ENCODE measurements at regions not wholly inside any gene's neighbourhood (a gene's known extent, or its start where the extent isn't known, plus 50 kb on each side); places are given as distances from the start of the nearest gene placed in this dataset.
A peak's percentile ranks its signal among the peaks of the same experiment; 100 is the strongest.

GRCh38 chrX:23271026-23271425 is 63.6 kb upstream of the PTCHD1 start:
- Histone ChIP-seq H3K4me3 (ENCODE audit: control insufficient read depth in 2 of 3, extremely low read depth in 1 of 3, insufficient read depth in 2 of 3, low read depth in 1 of 3, low read length in 3 of 3) (no peak overlapping the region), H3K36me3 (ENCODE audit: control insufficient read depth in 2 of 2, extremely low read depth in 1 of 2, insufficient read depth in 2 of 2, low read length in 2 of 2) (no peaks in the 10 kb centered on the region), H3K79me2 (ENCODE audit: control insufficient read depth, insufficient read depth, low read length) (no peaks in the 10 kb centered on the region), H3K4me2 (ENCODE audit: control insufficient read depth, extremely low read depth, insufficient read depth, low read depth, low read length) (no peak overlapping the region), H3K4me1 (ENCODE audit: control insufficient read depth, extremely low read depth, insufficient read depth, low read length) (peaks cover 4% of the 10 kb centered on the region), H3K9me1 (ENCODE audit: control insufficient read depth, extremely low read depth, insufficient read depth, low read length) (no peaks in the 10 kb centered on the region), H3K27ac (ENCODE audit: control insufficient read depth, insufficient read depth, low read length) (no peak overlapping the region), H2AFZ (ENCODE audit: control insufficient read depth, low read length) (no peak overlapping the region), H3K9ac (ENCODE audit: control insufficient read depth, extremely low read depth, insufficient read depth, low read length) (no peak overlapping the region), H3K9me3 (ENCODE audit: control insufficient read depth, low read depth, low read length) (no peaks in the 10 kb centered on the region), H4K20me1 (ENCODE audit: control insufficient read depth, extremely low read depth, insufficient read depth, low read length) (no peaks in the 10 kb centered on the region), H3K27me3 (ENCODE audit: control insufficient read depth, extremely low read depth, insufficient read depth, low read length) (no peaks in the 10 kb centered on the region)
- DNase-seq (ENCODE audit: low read depth, low spot score) (no peak), FAIRE-seq (no peak)
- dilution Hi-C loops (cut with MboI; ENCODE audit: extremely low pct_ligation_motif_present, low sequenced_read_pairs): no loop called here
- TF ChIP-seq EZH2 (IDR thresholded peaks at IDR 0.05; ENCODE audit: low read length): no peak
- TF ChIP-seq, protein P1, sequence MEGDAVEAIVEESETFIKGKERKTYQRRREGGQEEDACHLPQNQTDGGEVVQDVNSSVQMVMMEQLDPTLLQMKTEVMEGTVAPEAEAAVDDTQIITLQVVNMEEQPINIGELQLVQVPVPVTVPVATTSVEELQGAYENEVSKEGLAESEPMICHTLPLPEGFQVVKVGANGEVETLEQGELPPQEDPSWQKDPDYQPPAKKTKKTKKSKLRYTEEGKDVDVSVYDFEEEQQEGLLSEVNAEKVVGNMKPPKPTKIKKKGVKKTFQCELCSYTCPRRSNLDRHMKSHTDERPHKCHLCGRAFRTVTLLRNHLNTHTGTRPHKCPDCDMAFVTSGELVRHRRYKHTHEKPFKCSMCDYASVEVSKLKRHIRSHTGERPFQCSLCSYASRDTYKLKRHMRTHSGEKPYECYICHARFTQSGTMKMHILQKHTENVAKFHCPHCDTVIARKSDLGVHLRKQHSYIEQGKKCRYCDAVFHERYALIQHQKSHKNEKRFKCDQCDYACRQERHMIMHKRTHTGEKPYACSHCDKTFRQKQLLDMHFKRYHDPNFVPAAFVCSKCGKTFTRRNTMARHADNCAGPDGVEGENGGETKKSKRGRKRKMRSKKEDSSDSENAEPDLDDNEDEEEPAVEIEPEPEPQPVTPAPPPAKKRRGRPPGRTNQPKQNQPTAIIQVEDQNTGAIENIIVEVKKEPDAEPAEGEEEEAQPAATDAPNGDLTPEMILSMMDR (optimal IDR thresholded peaks at IDR 0.05 in 1 of 3, IDR thresholded peaks at IDR 0.05 in 1 of 3, conservative IDR thresholded peaks at IDR 0.05 in 1 of 3; ENCODE audit: extremely low read depth in 1 of 3, insufficient read depth in 2 of 3, low read length in 3 of 3): no peak

DNA sequence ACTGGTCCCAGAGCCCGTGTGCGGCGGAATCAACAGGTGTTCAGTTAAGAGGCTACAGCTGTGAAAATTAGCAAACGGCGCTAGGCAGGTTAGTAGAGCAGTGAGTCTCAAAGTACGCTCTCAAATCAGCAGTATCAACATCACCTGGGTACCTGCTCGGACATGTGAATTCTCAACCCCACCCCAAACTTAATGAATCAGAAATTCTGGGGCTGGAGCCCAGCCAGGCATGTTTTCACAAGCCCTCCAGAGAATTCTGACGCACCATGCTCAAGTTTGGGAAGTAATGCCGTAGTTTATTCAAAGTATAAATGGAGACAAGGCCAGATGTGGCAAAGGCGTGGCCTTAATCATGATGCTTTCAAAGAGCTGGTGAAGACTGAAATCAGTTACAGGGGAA is 58.2 kb upstream of the PTCHD1 start:
- peak overlapping the region; percentile 51 for H3K27ac ChIP-seq (ENCODE audit: control insufficient read depth, insufficient read depth, low read length)

More for the DNA sequence above, 58.2 kb upstream of the PTCHD1 start:
- no peaks in the 10 kb centered on the region for H3K27me3 ChIP-seq (ENCODE audit: control insufficient read depth, extremely low read depth, insufficient read depth, low read length)
- H3K4me3 ChIP-seq (ENCODE audit: control insufficient read depth in 2 of 3, extremely low read depth in 1 of 3, insufficient read depth in 2 of 3, low read depth in 1 of 3, low read length in 3 of 3): no peak overlapping the region
- H3K9me3 ChIP-seq (ENCODE audit: control insufficient read depth, low read depth, low read length): no peaks in the 10 kb centered on the region
- peak overlapping the region; percentile 52 for H3K4me2 ChIP-seq (ENCODE audit: control insufficient read depth, extremely low read depth, insufficient read depth, low read depth, low read length)
- H4K20me1 ChIP-seq (ENCODE audit: control insufficient read depth, extremely low read depth, insufficient read depth, low read length): no peaks in the 10 kb centered on the region
- FAIRE-seq (peak; percentile 23), DNase-seq (ENCODE audit: low read depth, low spot score) (peak; percentile 48)
- H3K9ac ChIP-seq (ENCODE audit: control insufficient read depth, extremely low read depth, insufficient read depth, low read length): peak overlapping the region; percentile 20
- no peaks in the 10 kb centered on the region for H3K9me1 ChIP-seq (ENCODE audit: control insufficient read depth, extremely low read depth, insufficient read depth, low read length)
- H3K36me3 ChIP-seq (ENCODE audit: control insufficient read depth in 2 of 2, extremely low read depth in 1 of 2, insufficient read depth in 2 of 2, low read length in 2 of 2): no peaks in the 10 kb centered on the region
- dilution Hi-C loops (cut with MboI; ENCODE audit: extremely low pct_ligation_motif_present, low sequenced_read_pairs): no loop called here
- no peak for TF ChIP-seq EZH2 (IDR thresholded peaks at IDR 0.05; ENCODE audit: low read length)
- TF ChIP-seq, protein P1 (optimal IDR thresholded peaks at IDR 0.05 in 1 of 3, IDR thresholded peaks at IDR 0.05 in 1 of 3, conservative IDR thresholded peaks at IDR 0.05 in 1 of 3; ENCODE audit: extremely low read depth in 1 of 3, insufficient read depth in 2 of 3, low read length in 3 of 3): no peak
- no peaks in the 10 kb centered on the region for H3K79me2 ChIP-seq (ENCODE audit: control insufficient read depth, insufficient read depth, low read length)
- H2AFZ ChIP-seq (ENCODE audit: control insufficient read depth, low read length): peak overlapping the region; percentile 22
- peaks cover 13% of the 10 kb centered on the region for H3K4me1 ChIP-seq (ENCODE audit: control insufficient read depth, extremely low read depth, insufficient read depth, low read length)

Data from keratinocyte (primary cell).